Trophoblast cell (in vitro differentiated cells and primary cell): ENCODE measurements at regions not wholly inside any gene's neighbourhood (a gene's known extent, or its start where the extent isn't known, plus 50 kb on each side); places are given as distances from the start of the nearest gene placed in this dataset.

Experiments
- DNase-seq, 2 donors: peaks; one replicate each; pipeline ENCODE4 v3.0.0-alpha.2; 2016
- H2AFZ ChIP-seq: 2 replicates; pipeline ENCODE4 v1.6.1; 2013; ENCODE audit warnings: low read length, moderate library complexity, mild to moderate bottlenecking; ENCODE audit not compliant: insufficient read depth, poor library complexity
- H2AK5ac ChIP-seq: 2 replicates; pipeline ENCODE4 v1.6.1; 2013; ENCODE audit warnings: mild to moderate bottlenecking, low read length
- H2BK120ac ChIP-seq: 2 replicates; pipeline ENCODE4 v1.6.1; 2013; ENCODE audit warnings: low read length, mild to moderate bottlenecking, moderate library complexity; ENCODE audit not compliant: insufficient read depth, poor library complexity
- H2BK12ac ChIP-seq: 2 replicates; pipeline ENCODE4 v1.6.1; 2013; ENCODE audit warnings: mild to moderate bottlenecking, low read length, moderate library complexity
- H2BK5ac ChIP-seq: 2 replicates; pipeline ENCODE4 v1.6.1; 2013; ENCODE audit warnings: low read length, low read depth, moderate library complexity, mild to moderate bottlenecking; ENCODE audit not compliant: poor library complexity
- H3K14ac ChIP-seq: 2 replicates; pipeline ENCODE4 v1.6.1; 2013; ENCODE audit warnings: mild to moderate bottlenecking, low read length
- H3K18ac ChIP-seq: 2 replicates; pipeline ENCODE4 v1.6.1; 2013; ENCODE audit warnings: mild to moderate bottlenecking, low read length
- H3K23ac ChIP-seq: 2 replicates; pipeline ENCODE4 v1.6.1; 2013; ENCODE audit warnings: low read length
- H3K27ac ChIP-seq: 2 replicates; pipeline ENCODE4 v1.5.1; 2013; ENCODE audit warnings: low read depth, mild to moderate bottlenecking, inconsistent platforms, low read length, moderate library complexity
- H3K27me3 ChIP-seq: 2 replicates; pipeline ENCODE4 v1.6.1; 2013; ENCODE audit warnings: inconsistent platforms, mild to moderate bottlenecking, low read length, moderate library complexity; ENCODE audit not compliant: insufficient read depth
- H3K36me3 ChIP-seq, 2 experiments: 1 replicate in 1 of 2; 2 replicates in 1 of 2; pipeline ENCODE4 v1.6.1; 2013; ENCODE audit warnings: low read length in 2 of 2, mild to moderate bottlenecking in 2 of 2, moderate library complexity in 1 of 2; ENCODE audit not compliant: insufficient read depth in 2 of 2, control insufficient read depth in 1 of 2
- H3K4ac ChIP-seq: 2 replicates; pipeline ENCODE4 v1.6.1; 2013; ENCODE audit warnings: low read depth, mild to moderate bottlenecking, low read length, moderate library complexity
- H3K4me1 ChIP-seq, 2 experiments: 1 replicate in 1 of 2; 2 replicates in 1 of 2; pipeline ENCODE4 v1.6.1; 2013; ENCODE audit warnings: low read length in 2 of 2, mild to moderate bottlenecking in 2 of 2, moderate library complexity in 1 of 2; ENCODE audit not compliant: insufficient read depth in 2 of 2, control insufficient read depth in 1 of 2
- H3K4me2 ChIP-seq: 2 replicates; pipeline ENCODE4 v1.6.1; 2013; ENCODE audit warnings: inconsistent platforms, mild to moderate bottlenecking, low read length, moderate library complexity
- H3K4me3 ChIP-seq: 2 replicates; pipeline ENCODE4 v1.5.1; 2013; ENCODE audit warnings: mild to moderate bottlenecking, low read depth, low read length, inconsistent platforms
- H3K79me1 ChIP-seq: one replicate; pipeline ENCODE4 v1.6.1; 2013; ENCODE audit warnings: low read length
- H3K79me2 ChIP-seq: 2 replicates; pipeline ENCODE4 v1.6.1; 2013; ENCODE audit warnings: low read length, mild to moderate bottlenecking; ENCODE audit not compliant: control insufficient read depth, insufficient read depth, poor library complexity
- H3K9ac ChIP-seq: 2 replicates; pipeline ENCODE4 v1.6.1; 2013; ENCODE audit warnings: mild to moderate bottlenecking, low read length
- H3K9me3 ChIP-seq: 2 replicates; pipeline ENCODE4 v1.6.1; 2013; ENCODE audit warnings: low read depth, mild to moderate bottlenecking, control low read depth, inconsistent platforms, low read length; ENCODE audit not compliant: insufficient read depth
- H4K12ac ChIP-seq: 2 replicates; pipeline ENCODE4 v1.6.1; 2013; ENCODE audit warnings: low read depth, mild to moderate bottlenecking, low read length, moderate library complexity
- H4K8ac ChIP-seq: 2 replicates; pipeline ENCODE4 v1.6.1; 2013; ENCODE audit warnings: low read depth, mild to moderate bottlenecking, low read length, moderate library complexity
- H4K91ac ChIP-seq: one replicate; pipeline ENCODE4 v1.6.1; 2013; ENCODE audit warnings: low read depth, mild to moderate bottlenecking, low read length, moderate library complexity
- WGBS: extraction: QIAGEN DNeasy Blood & Tissue Kit; methylation state at CpG from one replicate; pipeline ENCODE4 v1.1.7; 2013; ENCODE audit warnings: missing lambda C conversion rate; ENCODE audit not compliant: insufficient read length, insufficient coverage; ENCODE audit errors: extremely low coverage; 5-methylcytosine and 5-hydroxymethylcytosine counted together

DNA sequence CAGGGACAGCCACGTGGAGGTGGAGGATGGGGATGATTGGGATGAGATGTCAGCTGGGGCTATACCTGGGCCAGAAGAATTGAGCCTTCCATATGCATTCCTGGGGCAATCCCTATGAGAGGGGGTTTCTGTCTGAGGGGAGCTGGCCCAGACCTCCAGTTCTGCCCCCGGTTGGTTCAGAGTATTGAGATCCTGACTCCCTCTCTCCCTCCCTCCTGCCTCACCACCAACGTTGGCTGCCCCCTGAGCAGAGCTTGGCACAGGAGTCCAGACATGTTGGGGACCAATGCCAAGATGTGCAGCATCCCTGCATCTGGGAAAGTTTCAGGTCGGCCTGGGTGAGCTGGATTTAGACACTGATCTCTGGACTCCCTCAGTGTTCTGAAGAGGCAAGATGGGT, 575.2 kb upstream of the MKI67 start:
- no CpG with 5 or more reads among the region's 4 CpGs for WGBS
- DNase-seq = no peak

DNA sequence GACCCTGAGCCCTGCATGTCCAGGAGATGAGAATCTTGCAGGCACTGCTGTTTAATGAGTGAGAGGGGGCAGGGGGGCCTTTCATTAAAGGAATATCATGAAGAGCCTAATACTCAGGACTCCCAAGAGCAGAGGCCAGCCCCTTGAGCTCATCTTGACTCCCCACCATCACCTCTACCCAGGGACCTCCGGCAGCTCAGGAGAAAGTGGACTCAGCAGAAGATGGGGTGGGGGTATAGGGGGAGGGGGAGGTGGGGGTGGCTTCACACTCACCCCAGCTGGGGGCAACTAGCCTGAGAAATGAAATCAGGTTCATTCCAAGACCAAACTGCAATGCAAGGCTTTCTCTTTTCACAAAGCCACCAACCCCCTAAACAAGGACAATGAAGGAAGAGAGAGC, 575.6 kb upstream of the MKI67 start:
- Histone ChIP-seq H3K14ac (no peak overlapping the region), H3K4me2 (no peak overlapping the region), H2AK5ac (no peak overlapping the region), H2BK12ac (no peak overlapping the region), H3K27ac (no peak overlapping the region), H3K23ac (no peak overlapping the region), H3K4ac (no peak overlapping the region), H2BK120ac (no peak overlapping the region), H2AFZ (no peak overlapping the region), H4K12ac (no peak overlapping the region), H3K36me3 (no peaks in the 10 kb centered on the region), H3K4me1 (no peaks in the 10 kb centered on the region), H4K8ac (no peak overlapping the region), H3K27me3 (no peaks in the 10 kb centered on the region), H4K91ac (no peak overlapping the region), H3K9me3 (no peaks in the 10 kb centered on the region), H3K79me1 (no peaks in the 10 kb centered on the region), H2BK5ac (no peak overlapping the region), H3K4me3 (no peak overlapping the region), H3K79me2 (no peaks in the 10 kb centered on the region), H3K9ac (no peak overlapping the region), H3K18ac (no peak overlapping the region)
- WGBS = no CpG with 5 or more reads among the region's 1 CpG
- DNase-seq = no peak

More for the DNA sequence above, 575.2 kb upstream of the MKI67 start:
- H2BK12ac ChIP-seq = no peak overlapping the region
- no peak overlapping the region for H3K18ac ChIP-seq
- H3K79me1 ChIP-seq = no peaks in the 10 kb centered on the region
- no peak overlapping the region for H2AFZ ChIP-seq
- H3K9me3 ChIP-seq = no peaks in the 10 kb centered on the region
- no peak overlapping the region for H4K91ac ChIP-seq
- H3K23ac ChIP-seq = no peak overlapping the region
- H3K9ac ChIP-seq = no peak overlapping the region
- H2BK120ac ChIP-seq = no peak overlapping the region
- H3K79me2 ChIP-seq = no peaks in the 10 kb centered on the region
- no peaks in the 10 kb centered on the region for H3K27me3 ChIP-seq
- no peak overlapping the region for H3K4ac ChIP-seq
- H3K36me3 ChIP-seq = no peaks in the 10 kb centered on the region
- H3K4me1 ChIP-seq = no peaks in the 10 kb centered on the region
- H4K12ac ChIP-seq = no peak overlapping the region
- no peak overlapping the region for H2AK5ac ChIP-seq
- H2BK5ac ChIP-seq = no peak overlapping the region
- H4K8ac ChIP-seq = no peak overlapping the region
- H3K4me2 ChIP-seq = no peak overlapping the region
- H3K14ac ChIP-seq = no peak overlapping the region
- no peak overlapping the region for H3K4me3 ChIP-seq
- no peak overlapping the region for H3K27ac ChIP-seq

DNA sequence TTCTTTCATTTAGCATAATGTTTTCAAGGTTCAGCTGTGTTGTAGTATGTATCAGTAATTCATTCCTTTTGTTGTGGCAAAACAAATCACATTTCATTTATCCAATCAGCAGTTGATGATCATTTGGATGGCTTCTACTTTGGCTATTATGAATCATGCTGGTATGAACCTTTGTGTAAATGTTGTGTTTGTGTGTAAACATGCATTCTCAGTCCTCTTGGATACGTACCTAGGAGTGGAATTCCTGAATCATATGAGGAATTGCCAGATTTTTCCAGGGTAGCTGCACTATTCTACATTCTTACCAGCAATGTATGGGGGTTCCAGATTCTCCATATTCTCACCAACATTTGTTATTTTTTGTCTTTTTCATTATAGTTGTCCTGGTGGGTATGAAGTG, 578.5 kb upstream of the MKI67 start:
- WGBS = no CpG with 5 or more reads among the region's 1 CpG
- Histone ChIP-seq H2BK120ac (no peak overlapping the region), H2BK12ac (no peak overlapping the region)

DNA sequence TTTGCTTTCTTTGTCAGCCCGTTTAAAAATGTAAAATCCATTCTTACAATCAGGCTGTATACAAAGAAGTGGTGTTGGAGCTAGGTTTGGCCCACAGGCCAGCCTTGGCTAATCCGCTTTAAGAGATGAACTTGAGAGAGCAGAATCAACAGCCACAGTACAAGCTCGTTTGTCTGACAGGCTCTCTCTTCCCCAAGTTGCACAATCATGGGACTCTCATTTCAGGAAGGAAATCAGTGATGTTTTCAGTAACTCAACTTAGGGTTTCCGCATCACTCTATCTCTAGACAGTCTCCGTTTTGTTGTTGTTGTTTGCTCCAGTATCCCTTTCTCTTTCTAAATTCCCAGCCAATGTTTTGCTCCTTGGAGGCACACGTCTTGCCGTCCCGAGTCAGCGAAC, 582.0 kb upstream of the MKI67 start:
- Histone ChIP-seq H3K14ac (no peak overlapping the region), H2BK5ac (no peak overlapping the region), H3K4me1 (peaks cover 0 to 2% of the 10 kb centered on the region in 2 experiments), H3K4me2 (no peak overlapping the region), H3K27me3 (no peaks in the 10 kb centered on the region), H3K79me1 (no peaks in the 10 kb centered on the region), H2AK5ac (no peak overlapping the region), H3K36me3 (no peaks in the 10 kb centered on the region), H3K4ac (no peak overlapping the region), H4K12ac (no peak overlapping the region), H3K9me3 (peaks cover 2% of the 10 kb centered on the region), H4K8ac (no peak overlapping the region), H4K91ac (no peak overlapping the region), H3K23ac (no peak overlapping the region), H3K4me3 (no peak overlapping the region), H2BK120ac (no peak overlapping the region), H2BK12ac (no peak overlapping the region), H3K79me2 (no peaks in the 10 kb centered on the region), H2AFZ (no peak overlapping the region), H3K9ac (no peak overlapping the region), H3K18ac (no peak overlapping the region), H3K27ac (no peak overlapping the region)
- WGBS = no CpG with 5 or more reads among the region's 9 CpGs
- peak; percentile 32 to 49 for DNase-seq

More for the DNA sequence above, 578.5 kb upstream of the MKI67 start:
- Histone ChIP-seq H2AK5ac (no peak overlapping the region), H2BK5ac (no peak overlapping the region), H3K4me1 (peaks cover 0 to 2% of the 10 kb centered on the region in 2 experiments), H3K18ac (no peak overlapping the region), H4K91ac (no peak overlapping the region), H3K79me1 (no peaks in the 10 kb centered on the region), H3K4me2 (no peak overlapping the region), H2AFZ (no peak overlapping the region), H3K9ac (no peak overlapping the region), H3K14ac (no peak overlapping the region), H3K4ac (no peak overlapping the region), H3K23ac (no peak overlapping the region), H3K4me3 (no peak overlapping the region), H4K8ac (no peak overlapping the region), H3K9me3 (no peaks in the 10 kb centered on the region), H3K27me3 (no peaks in the 10 kb centered on the region), H4K12ac (no peak overlapping the region), H3K79me2 (no peaks in the 10 kb centered on the region), H3K36me3 (no peaks in the 10 kb centered on the region), H3K27ac (no peak overlapping the region)
- DNase-seq = peak in 1 of 2 donors; percentile 65
